ENCODE measurements at regions not wholly inside any gene's neighbourhood (a gene's known extent, or its start where the extent isn't known, plus 50 kb on each side); places are given as distances from the start of the nearest gene placed in this dataset.

DNA sequence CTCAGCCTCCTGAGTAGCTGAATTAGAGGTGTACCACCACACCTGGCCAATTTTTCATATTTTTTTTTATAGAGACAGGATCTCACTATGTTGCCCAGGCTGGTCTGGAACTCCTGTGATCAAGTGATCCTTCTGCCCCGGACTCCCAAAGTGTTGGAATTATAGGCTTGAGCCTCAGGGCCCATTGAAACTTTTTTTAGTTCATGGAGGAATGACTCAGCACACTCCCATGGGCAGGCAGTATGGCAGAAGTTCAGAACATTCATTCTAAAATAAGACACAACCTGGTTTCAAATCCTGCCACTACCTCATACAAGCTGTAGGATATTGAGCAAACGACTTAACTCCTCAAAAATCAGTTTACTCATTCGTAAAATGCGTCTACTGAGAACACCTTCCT is 320.4 kb upstream of the SP8 start (continued):
- TF ChIP-seq, protein P1, sequence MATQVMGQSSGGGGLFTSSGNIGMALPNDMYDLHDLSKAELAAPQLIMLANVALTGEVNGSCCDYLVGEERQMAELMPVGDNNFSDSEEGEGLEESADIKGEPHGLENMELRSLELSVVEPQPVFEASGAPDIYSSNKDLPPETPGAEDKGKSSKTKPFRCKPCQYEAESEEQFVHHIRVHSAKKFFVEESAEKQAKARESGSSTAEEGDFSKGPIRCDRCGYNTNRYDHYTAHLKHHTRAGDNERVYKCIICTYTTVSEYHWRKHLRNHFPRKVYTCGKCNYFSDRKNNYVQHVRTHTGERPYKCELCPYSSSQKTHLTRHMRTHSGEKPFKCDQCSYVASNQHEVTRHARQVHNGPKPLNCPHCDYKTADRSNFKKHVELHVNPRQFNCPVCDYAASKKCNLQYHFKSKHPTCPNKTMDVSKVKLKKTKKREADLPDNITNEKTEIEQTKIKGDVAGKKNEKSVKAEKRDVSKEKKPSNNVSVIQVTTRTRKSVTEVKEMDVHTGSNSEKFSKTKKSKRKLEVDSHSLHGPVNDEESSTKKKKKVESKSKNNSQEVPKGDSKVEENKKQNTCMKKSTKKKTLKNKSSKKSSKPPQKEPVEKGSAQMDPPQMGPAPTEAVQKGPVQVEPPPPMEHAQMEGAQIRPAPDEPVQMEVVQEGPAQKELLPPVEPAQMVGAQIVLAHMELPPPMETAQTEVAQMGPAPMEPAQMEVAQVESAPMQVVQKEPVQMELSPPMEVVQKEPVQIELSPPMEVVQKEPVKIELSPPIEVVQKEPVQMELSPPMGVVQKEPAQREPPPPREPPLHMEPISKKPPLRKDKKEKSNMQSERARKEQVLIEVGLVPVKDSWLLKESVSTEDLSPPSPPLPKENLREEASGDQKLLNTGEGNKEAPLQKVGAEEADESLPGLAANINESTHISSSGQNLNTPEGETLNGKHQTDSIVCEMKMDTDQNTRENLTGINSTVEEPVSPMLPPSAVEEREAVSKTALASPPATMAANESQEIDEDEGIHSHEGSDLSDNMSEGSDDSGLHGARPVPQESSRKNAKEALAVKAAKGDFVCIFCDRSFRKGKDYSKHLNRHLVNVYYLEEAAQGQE (tag by site-specific recombination; IDR thresholded peaks at IDR 0.05): no peak
- no peak for TF ChIP-seq ZBTB21 (tag by site-specific recombination; IDR thresholded peaks at IDR 0.05)

DNA sequence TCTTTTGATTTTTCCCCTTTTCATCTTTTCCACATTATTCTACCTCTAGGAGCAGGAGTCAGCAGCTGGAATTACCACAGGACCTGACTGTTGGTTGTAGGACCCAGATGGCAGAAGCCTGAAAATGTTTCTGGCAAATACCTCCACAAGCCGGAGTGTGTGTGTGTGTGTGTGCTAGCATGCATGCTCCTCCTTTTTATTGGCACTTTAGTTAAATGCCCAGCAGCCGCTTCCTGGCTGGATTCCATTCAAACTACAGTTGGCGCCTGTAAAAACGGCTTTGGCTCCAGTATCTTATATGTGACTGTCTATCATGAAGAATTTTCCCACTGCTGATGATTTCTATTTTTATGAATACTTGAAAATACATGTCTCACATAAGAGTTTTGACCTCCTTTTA is 319.7 kb upstream of the SP4 start:
- ChIA-PET CTCF (interaction anchor here (0.7 kb wide), 1 partner anchor 145 kb away, joined by 3 read pairs; no protein-coding TSS in a partner anchor), POLR2A (no interaction called here)
- TF ChIP-seq ZNF416 (tag by site-specific recombination; IDR thresholded peaks at IDR 0.05) (no peak), ZEB2 (tag by site-specific recombination; IDR thresholded peaks at IDR 0.05) (no peak), ZSCAN16 (tag by site-specific recombination; IDR thresholded peaks at IDR 0.05) (no peak), ZNF548 (tag by site-specific recombination; IDR thresholded peaks at IDR 0.05) (peak; percentile 88), ZFP41 (tag by site-specific recombination; IDR thresholded peaks at IDR 0.05; ENCODE audit: borderline replicate concordance) (no peak), ZNF311 (tag by site-specific recombination; IDR thresholded peaks at IDR 0.05; ENCODE audit: borderline replicate concordance) (no peak), ZNF558 (tag by site-specific recombination; IDR thresholded peaks at IDR 0.05) (no peak), KLF16 (tag by site-specific recombination; IDR thresholded peaks at IDR 0.05) (0 out of 2 replicates have a peak, but pooled peaks have one; percentile 23), KLF8 (tag by site-specific recombination; IDR thresholded peaks at IDR 0.05) (no peak), ZSCAN30 (tag by site-specific recombination; IDR thresholded peaks at IDR 0.05) (peak; percentile 81), FEZF1 (tag by site-specific recombination; IDR thresholded peaks at IDR 0.05) (peak; percentile 76), MZF1 (tag by site-specific recombination; IDR thresholded peaks at IDR 0.05; ENCODE audit: borderline replicate concordance) (0 out of 2 replicates have a peak, but pooled peaks have one; percentile 35), ZNF510 (tag by site-specific recombination; IDR thresholded peaks at IDR 0.05; ENCODE audit: insufficient replicate concordance) (no peak), ZNF335 (tag by site-specific recombination; conservative IDR thresholded peaks at IDR 0.05) (peak; percentile 16; the same call in 1 of the 2 replicates), ZNF114 (tag by site-specific recombination; IDR thresholded peaks at IDR 0.05) (no peak), ZNF629 (tag by site-specific recombination; IDR thresholded peaks at IDR 0.05) (no peak), ZNF239 (tag by site-specific recombination; IDR thresholded peaks at IDR 0.05) (no peak), TCF7L2 (IDR thresholded peaks at IDR 0.05; ENCODE audit: borderline replicate concordance, low read depth, low read length) (no peak), KLF7 (tag by site-specific recombination; IDR thresholded peaks at IDR 0.05; ENCODE audit: borderline replicate concordance) (no peak)
- TF ChIP-seq, protein P2, sequence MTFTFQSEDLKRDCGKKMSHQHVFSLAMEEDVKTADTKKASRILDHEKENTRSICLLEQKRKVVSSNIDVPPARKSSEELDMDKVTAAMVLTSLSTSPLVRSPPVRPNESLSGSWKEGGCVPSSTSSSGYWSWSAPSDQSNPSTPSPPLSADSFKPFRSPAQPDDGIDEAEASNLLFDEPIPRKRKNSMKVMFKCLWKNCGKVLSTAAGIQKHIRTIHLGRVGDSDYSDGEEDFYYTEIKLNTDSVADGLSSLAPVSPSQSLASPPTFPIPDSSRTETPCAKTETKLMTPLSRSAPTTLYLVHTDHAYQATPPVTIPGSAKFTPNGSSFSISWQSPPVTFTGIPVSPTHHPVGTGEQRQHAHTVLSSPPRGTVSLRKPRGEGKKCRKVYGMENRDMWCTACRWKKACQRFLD (tag by site-specific recombination; IDR thresholded peaks at IDR 0.05): no peak
- TF ChIP-seq, protein P3, sequence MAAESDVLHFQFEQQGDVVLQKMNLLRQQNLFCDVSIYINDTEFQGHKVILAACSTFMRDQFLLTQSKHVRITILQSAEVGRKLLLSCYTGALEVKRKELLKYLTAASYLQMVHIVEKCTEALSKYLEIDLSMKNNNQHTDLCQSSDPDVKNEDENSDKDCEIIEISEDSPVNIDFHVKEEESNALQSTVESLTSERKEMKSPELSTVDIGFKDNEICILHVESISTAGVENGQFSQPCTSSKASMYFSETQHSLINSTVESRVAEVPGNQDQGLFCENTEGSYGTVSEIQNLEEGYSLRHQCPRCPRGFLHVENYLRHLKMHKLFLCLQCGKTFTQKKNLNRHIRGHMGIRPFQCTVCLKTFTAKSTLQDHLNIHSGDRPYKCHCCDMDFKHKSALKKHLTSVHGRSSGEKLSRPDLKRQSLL (tag by site-specific recombination; IDR thresholded peaks at IDR 0.05): peak; percentile 90
- TF ChIP-seq, protein P4, sequence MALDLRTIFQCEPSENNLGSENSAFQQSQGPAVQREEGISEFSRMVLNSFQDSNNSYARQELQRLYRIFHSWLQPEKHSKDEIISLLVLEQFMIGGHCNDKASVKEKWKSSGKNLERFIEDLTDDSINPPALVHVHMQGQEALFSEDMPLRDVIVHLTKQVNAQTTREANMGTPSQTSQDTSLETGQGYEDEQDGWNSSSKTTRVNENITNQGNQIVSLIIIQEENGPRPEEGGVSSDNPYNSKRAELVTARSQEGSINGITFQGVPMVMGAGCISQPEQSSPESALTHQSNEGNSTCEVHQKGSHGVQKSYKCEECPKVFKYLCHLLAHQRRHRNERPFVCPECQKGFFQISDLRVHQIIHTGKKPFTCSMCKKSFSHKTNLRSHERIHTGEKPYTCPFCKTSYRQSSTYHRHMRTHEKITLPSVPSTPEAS (tag by site-specific recombination; IDR thresholded peaks at IDR 0.05): 0 out of 2 replicates have a peak, but pooled peaks have one; percentile 19
- TF ChIP-seq, protein P5, sequence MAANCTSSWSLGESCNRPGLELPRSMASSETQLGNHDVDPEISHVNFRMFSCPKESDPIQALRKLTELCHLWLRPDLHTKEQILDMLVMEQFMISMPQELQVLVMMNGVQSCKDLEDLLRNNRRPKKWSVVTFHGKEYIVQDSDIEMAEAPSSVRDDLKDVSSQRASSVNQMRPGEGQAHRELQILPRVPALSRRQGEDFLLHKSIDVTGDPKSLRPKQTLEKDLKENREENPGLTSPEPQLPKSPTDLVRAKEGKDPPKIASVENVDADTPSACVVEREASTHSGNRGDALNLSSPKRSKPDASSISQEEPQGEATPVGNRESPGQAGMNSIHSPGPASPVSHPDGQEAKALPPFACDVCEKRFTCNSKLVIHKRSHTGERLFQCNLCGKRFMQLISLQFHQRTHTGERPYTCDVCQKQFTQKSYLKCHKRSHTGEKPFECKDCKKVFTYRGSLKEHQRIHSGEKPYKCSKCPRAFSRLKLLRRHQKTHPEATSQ (tag by site-specific recombination; IDR thresholded peaks at IDR 0.05): no peak
- TF ChIP-seq, protein P6, sequence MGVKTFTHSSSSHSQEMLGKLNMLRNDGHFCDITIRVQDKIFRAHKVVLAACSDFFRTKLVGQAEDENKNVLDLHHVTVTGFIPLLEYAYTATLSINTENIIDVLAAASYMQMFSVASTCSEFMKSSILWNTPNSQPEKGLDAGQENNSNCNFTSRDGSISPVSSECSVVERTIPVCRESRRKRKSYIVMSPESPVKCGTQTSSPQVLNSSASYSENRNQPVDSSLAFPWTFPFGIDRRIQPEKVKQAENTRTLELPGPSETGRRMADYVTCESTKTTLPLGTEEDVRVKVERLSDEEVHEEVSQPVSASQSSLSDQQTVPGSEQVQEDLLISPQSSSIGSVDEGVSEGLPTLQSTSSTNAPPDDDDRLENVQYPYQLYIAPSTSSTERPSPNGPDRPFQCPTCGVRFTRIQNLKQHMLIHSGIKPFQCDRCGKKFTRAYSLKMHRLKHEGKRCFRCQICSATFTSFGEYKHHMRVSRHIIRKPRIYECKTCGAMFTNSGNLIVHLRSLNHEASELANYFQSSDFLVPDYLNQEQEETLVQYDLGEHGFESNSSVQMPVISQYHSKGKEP (tag by site-specific recombination; IDR thresholded peaks at IDR 0.05): peak; percentile 84

More for the DNA sequence above, 319.7 kb upstream of the SP4 start:
- Histone ChIP-seq H3K4me3 (ENCODE audit: low read depth, low read length) (no peak overlapping the region), H3K9me3 (ENCODE audit: control insufficient read depth, insufficient read depth, low read depth, low read length) (no peaks in the 10 kb centered on the region), H3K4me1 (ENCODE audit: control insufficient read depth, insufficient read depth, low read length) (no peaks in the 10 kb centered on the region), H3K36me3 (ENCODE audit: control insufficient read depth in 2 of 2, insufficient read depth in 1 of 2, low read length in 2 of 2) (no peaks in the 10 kb centered on the region), H3K27ac (ENCODE audit: extremely low read depth, low read depth, low read length) (no peak overlapping the region)

All from HEK293 (cell line).